WI38 (cell line): ENCODE measurements at regions not wholly inside any gene's neighbourhood (a gene's known extent, or its start where the extent isn't known, plus 50 kb on each side); places are given as distances from the start of the nearest gene placed in this dataset.

Experiments used
- H3K4me3 ChIP-seq: 2 replicates; pipeline ENCODE4 v1.5.1; 2011; ENCODE audit warnings: low read depth, mild to moderate bottlenecking, control low read depth, low read length
- TF ChIP-seq, protein P1 (sequence below): IDR thresholded peaks from 2 replicates; pipeline ENCODE4 v1.5.1; 2012; ENCODE audit warnings: low read depth, mild to moderate bottlenecking, control low read depth, low read length

DNA sequence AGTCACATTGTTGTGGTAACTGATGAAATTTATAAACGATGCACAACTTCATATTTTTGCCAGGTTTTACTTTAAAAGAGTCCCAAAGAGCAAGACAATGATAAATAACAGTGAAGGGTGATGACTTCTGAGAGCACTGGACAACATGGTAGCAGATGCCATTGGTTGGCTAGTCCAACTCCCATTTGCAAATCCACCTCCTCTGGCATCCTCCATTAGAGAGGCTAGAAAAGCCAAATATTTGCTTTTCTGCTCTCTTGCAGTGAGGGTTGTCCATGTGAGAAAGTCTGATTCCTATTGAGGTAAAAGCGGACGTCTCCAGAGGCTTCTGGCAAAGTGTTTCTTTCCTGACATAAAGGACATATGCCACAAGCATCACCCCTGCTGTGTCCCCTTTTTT, 89.6 kb upstream of the BMP4 start:
- H3K4me3 ChIP-seq = no peak overlapping the region
- TF ChIP-seq, protein P1, sequence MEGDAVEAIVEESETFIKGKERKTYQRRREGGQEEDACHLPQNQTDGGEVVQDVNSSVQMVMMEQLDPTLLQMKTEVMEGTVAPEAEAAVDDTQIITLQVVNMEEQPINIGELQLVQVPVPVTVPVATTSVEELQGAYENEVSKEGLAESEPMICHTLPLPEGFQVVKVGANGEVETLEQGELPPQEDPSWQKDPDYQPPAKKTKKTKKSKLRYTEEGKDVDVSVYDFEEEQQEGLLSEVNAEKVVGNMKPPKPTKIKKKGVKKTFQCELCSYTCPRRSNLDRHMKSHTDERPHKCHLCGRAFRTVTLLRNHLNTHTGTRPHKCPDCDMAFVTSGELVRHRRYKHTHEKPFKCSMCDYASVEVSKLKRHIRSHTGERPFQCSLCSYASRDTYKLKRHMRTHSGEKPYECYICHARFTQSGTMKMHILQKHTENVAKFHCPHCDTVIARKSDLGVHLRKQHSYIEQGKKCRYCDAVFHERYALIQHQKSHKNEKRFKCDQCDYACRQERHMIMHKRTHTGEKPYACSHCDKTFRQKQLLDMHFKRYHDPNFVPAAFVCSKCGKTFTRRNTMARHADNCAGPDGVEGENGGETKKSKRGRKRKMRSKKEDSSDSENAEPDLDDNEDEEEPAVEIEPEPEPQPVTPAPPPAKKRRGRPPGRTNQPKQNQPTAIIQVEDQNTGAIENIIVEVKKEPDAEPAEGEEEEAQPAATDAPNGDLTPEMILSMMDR = no peak

DNA sequence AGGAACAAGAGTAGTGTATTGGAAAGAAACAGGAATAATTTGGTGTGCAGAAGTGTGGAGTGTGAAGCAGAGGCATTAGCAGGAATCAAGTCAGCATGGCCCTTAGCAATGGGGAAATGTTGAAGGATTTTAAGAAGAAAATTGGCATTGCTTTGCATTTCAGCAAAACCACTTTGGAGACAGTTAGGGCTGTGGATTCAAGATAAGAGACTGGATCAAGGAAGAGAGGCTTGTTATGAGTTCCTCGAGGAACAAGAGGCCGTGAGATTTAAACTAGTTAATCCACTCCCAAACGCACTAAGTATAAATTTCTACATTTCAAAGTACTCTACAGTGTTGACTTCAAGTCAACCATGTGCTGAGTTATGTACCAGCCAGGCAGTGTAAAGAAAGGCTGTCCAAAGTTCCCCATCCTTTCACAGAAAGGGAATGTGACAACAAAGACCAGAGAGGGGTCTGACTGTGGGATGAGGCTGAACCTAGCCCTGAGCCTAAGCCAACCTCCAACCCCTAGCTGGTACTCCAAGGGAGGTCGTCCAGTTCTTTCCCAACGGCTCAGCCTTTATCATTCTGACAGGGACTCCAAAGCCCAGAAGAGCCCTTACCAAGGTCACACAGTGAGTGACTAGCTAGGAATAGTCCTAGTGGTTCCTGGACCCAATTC, 91.2 kb upstream of the BMP4 start:
- TF ChIP-seq, protein P1 = no peak
- H3K4me3 ChIP-seq = no peak overlapping the region

DNA sequence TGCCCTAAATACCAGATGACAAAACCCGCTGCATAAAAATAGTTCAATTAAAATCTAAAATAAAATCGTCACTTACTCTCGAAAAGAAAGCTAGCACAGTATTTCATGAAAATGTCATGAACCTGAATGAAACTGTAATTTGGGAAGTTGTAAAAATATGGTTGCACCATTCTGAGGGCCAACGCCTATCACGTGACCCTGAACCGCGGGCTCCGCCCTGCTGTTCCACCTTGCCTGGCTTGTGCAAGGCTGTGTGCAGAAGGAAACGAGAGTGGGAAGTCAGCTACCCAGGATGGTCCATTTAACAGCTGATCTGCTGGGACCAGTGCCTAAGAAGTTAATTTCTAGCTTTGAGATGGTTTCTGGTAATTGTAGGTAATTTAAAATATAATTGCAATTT, 91.7 kb upstream of the BMP4 start:
- H3K4me3 ChIP-seq = no peak overlapping the region
- TF ChIP-seq, protein P1 = no peak

DNA sequence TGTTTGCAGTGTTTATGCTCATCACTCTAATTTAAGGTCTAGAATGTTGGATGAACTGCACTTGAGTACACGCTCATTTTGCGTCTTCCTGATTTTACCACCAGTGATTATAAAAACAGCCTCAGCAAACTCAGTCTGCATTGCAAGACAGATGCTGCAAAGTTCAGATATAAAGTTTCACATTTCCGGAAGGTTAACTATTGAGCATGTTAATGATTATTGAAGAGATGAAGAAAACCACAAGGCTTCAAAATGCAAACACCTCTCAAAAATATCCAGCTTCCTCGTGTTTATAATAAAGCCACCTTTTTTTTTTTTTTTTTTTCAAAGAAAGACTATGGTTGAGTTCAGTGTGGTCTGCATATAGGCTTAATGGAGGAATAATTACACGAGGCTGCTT, 92.1 kb upstream of the BMP4 start:
- TF ChIP-seq, protein P1 = no peak

DNA sequence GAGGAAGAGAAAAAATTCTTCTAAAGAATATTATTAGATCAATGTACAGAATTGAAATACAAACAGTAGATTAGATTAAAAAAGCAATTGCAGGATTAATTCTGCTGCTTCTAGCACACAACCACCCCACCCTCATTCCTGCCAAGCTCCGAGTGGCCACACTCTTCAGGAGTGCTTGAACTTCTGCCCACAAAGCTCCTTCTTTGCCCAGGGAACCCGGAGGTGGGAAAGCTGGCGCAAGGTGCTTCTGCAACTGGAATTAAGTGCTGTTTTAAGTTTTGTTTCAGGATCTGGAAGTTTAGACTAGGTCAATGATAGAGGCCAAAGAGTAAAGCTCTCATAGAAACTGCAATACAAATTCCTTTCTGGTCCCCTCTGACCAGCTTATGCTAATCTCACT, 94.1 kb upstream of the BMP4 start:
- H3K4me3 ChIP-seq = no peak overlapping the region
- TF ChIP-seq, protein P1 = no peak

More for the DNA sequence above, 92.1 kb upstream of the BMP4 start:
- no peak overlapping the region for H3K4me3 ChIP-seq

DNA sequence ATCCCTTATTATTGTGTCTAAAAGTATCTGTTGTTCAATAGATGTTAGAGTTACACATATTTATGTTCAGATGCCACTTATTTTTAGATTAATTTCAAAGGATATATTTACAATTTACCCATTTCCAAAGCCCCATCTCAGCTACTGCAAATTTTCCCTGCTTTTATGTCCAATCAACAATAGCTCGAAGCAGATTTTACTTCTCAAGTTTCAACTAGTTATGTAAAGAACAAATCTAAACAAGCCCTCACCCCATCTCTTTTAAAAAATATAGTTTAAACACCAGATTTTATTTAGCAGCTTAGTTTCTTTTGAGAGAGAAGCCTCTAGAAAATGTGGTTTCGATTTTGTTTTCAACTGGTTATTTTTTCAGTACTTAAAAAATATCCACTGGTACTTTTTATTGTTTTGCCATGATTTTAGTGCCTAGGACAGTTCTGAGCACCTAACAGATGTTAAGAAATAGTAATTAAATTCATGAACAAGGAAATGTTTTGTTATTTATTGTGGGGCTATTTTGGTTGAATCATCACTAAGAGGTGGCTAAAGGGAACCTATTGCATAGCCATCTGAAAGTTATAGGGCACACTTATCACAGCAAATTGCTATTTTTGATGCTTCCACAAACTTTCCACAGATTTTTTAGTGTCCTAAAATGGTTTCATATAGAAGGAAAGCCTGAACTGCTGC, 96.2 kb upstream of the BMP4 start:
- H3K4me3 ChIP-seq = no peak overlapping the region
- TF ChIP-seq, protein P1 = no peak

DNA sequence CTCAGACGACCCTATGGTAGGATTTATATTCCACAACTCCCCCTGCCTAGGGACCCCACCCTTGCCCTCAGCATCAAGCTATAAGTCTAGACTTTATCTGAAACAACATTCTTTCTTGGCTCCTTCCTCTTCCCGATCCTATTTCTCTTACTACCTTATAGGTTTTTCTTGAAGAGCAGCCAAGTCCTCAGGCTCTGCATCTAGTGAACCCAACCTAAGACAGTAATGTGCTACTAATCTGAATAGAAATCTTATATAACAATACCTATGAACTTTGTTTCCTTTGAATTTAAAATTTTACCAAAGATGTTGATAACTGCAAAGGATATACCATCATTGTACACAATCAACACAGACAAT, 96.7 kb upstream of the BMP4 start:
- TF ChIP-seq, protein P1 = no peak

More for the DNA sequence above, 96.7 kb upstream of the BMP4 start:
- H3K4me3 ChIP-seq = no peak overlapping the region
